Liver (tissue), 3 donors: ENCODE measurements at regions not wholly inside any gene's neighbourhood (a gene's known extent, or its start where the extent isn't known, plus 50 kb on each side); places are given as distances from the start of the nearest gene placed in this dataset.

ENCODE experiments used
- ATF3 ChIP-seq: IDR thresholded peaks from 2 replicates; pipeline ENCODE4 v1.6.1; 2016; ENCODE audit warnings: antibody characterized with exemption
- RAD21 ChIP-seq, 2 donors: IDR thresholded peaks; 2 replicates each; pipeline ENCODE4 v1.6.1; 2016; ENCODE audit warnings: antibody characterized with exemption in 2 of 2, mild to moderate bottlenecking in 2 of 2
- SP1 ChIP-seq: IDR thresholded peaks from 2 replicates; pipeline ENCODE4 v1.6.1; 2018; ENCODE audit warnings: antibody characterized with exemption, mild to moderate bottlenecking
- TAF1 ChIP-seq: conservative IDR thresholded peaks from 2 replicates; pipeline ENCODE4 v1.6.1; 2016; ENCODE audit warnings: antibody characterized with exemption, mild to moderate bottlenecking
- ZBTB33 ChIP-seq: IDR thresholded peaks from 2 replicates; pipeline ENCODE4 v1.6.1; 2016; ENCODE audit warnings: antibody characterized with exemption
- TF ChIP-seq, protein P1 (sequence below): fragments of 150-350 bp; IDR thresholded peaks from 2 replicates; pipeline ENCODE4 v1.5.1; 2017; ENCODE audit warnings: improper control_type of control experiment, low read depth, low read length; ENCODE audit not compliant: missing input control
- TF ChIP-seq, protein P2 (sequence below): IDR thresholded peaks from 2 replicates; pipeline ENCODE4 v1.6.1; 2016; ENCODE audit warnings: antibody characterized with exemption, mild to moderate bottlenecking
- donor health status: healthy.
- donor health status: healthy.

DNA sequence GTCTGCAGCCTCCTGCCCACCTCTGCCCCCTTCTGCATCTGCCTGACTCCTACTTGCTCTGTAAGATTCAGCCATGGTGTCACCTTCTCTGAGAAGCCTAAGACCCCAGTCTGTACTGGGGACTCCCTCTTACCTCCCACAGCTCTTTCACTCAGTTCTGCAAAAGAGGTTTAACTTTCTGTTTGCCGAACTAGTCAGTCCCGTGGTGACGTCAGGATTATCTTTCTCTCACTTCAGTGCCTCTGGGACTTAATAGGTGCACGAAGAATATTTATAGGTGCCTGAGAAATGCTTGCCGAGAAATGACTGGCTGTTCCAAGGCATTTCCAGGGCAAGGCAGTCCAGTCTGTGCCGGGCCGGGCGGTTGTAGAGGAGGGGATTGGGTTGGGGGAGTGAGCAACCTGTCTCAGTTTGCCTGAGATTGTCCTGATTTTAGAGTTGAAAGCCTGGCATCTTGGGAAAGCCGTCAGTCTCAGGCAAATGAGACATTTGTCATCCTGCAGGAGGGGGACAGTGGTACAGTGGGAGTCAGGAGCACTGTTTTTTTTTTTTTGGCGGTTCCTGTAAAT lies 227.5 kb upstream of the NPVF start:
- TF ChIP-seq RAD21 (IDR thresholded peaks at IDR 0.05) (no peak), ATF3 (no peak), TAF1 (no peak), SP1 (no peak), ZBTB33 (no peak)
- TF ChIP-seq, protein P1, sequence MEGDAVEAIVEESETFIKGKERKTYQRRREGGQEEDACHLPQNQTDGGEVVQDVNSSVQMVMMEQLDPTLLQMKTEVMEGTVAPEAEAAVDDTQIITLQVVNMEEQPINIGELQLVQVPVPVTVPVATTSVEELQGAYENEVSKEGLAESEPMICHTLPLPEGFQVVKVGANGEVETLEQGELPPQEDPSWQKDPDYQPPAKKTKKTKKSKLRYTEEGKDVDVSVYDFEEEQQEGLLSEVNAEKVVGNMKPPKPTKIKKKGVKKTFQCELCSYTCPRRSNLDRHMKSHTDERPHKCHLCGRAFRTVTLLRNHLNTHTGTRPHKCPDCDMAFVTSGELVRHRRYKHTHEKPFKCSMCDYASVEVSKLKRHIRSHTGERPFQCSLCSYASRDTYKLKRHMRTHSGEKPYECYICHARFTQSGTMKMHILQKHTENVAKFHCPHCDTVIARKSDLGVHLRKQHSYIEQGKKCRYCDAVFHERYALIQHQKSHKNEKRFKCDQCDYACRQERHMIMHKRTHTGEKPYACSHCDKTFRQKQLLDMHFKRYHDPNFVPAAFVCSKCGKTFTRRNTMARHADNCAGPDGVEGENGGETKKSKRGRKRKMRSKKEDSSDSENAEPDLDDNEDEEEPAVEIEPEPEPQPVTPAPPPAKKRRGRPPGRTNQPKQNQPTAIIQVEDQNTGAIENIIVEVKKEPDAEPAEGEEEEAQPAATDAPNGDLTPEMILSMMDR: no peak
- TF ChIP-seq, protein P2, sequence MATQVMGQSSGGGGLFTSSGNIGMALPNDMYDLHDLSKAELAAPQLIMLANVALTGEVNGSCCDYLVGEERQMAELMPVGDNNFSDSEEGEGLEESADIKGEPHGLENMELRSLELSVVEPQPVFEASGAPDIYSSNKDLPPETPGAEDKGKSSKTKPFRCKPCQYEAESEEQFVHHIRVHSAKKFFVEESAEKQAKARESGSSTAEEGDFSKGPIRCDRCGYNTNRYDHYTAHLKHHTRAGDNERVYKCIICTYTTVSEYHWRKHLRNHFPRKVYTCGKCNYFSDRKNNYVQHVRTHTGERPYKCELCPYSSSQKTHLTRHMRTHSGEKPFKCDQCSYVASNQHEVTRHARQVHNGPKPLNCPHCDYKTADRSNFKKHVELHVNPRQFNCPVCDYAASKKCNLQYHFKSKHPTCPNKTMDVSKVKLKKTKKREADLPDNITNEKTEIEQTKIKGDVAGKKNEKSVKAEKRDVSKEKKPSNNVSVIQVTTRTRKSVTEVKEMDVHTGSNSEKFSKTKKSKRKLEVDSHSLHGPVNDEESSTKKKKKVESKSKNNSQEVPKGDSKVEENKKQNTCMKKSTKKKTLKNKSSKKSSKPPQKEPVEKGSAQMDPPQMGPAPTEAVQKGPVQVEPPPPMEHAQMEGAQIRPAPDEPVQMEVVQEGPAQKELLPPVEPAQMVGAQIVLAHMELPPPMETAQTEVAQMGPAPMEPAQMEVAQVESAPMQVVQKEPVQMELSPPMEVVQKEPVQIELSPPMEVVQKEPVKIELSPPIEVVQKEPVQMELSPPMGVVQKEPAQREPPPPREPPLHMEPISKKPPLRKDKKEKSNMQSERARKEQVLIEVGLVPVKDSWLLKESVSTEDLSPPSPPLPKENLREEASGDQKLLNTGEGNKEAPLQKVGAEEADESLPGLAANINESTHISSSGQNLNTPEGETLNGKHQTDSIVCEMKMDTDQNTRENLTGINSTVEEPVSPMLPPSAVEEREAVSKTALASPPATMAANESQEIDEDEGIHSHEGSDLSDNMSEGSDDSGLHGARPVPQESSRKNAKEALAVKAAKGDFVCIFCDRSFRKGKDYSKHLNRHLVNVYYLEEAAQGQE: no peak
